ENCODE measurements at regions not wholly inside any gene's neighbourhood (a gene's known extent, or its start where the extent isn't known, plus 50 kb on each side); places are given as distances from the start of the nearest gene placed in this dataset.

DNA sequence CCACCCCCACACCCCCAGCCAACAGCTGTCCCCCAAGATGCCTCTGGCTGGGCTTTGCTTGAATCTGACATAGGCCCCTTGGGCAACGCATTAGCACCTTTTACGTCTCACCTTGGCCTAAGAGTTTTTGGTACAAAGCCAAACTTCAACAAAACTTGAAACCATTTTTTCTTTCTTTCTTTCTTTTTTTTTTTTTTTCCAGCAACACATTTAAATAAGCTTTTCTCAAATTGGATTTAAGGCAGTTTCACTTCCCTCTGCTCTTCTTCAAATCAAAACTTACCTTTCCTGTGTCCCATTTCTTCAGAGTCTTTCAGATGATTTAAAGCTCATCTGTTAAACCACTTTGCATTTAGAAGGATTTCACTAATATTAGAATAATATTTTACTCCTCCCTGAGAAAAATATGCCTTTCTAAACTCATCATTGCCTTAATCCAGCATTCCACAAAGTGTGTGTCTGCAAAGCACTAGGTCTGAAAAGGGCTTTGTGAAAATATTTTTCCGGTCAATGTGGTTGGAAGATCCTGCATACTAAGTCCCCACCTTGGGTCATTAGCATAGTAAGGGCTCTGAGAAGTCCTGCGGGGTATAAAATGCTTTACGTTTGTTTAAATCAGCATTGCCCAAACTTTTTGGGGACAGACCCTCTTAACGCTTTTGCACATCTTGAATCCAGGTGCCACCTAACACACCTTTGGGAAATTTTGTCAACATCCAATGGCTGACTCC, 217.0 kb downstream of the TLE3 start:
- DNase-seq (ENCODE audit: low read depth in 2 of 2, low spot score in 1 of 2), result no peak

- DNase-seq (ENCODE audit: low read depth in 2 of 2, low spot score in 1 of 2), result no peak
Observed at GRCh38 chr15:69881302-69881670, 216.4 kb downstream of the TLE3 start.

GRCh38 chr15:69881766-69882165, 216.0 kb downstream of the TLE3 start:
- DNase-seq (ENCODE audit: low read depth in 2 of 2, low spot score in 1 of 2), result no peak

GRCh38 chr15:69883306-69883705, 214.4 kb downstream of the TLE3 start:
- DNase-seq (ENCODE audit: low read depth in 2 of 2, low spot score in 1 of 2), result no peak

GRCh38 chr15:69885173-69885955, 212.4 kb downstream of the TLE3 start:
- no peak for DNase-seq (ENCODE audit: low read depth in 2 of 2, low spot score in 1 of 2)

DNA sequence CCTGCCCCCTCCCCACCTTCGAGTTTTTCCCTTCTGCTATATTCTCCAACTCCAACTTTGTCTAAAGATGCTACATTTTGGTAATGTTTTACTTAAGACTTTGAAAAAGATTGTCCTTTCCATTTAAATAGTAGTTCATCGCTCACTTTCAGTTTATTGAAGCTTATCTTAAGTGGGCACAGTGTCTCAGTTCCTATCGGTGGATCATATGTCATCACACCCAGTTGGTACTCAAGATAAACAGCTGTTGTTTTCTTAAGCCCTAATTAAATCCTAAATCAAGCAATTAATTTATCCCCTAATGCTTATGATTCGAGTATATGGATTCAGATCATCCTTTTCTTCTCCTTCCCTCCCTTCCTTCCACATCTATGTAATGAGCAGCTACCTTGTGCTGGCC, 210.7 kb downstream of the TLE3 start:
- DNase-seq (ENCODE audit: low read depth in 2 of 2, low spot score in 1 of 2), result no peak

GRCh38 chr15:69887553-69887952, 210.2 kb downstream of the TLE3 start:
- DNase-seq (ENCODE audit: low read depth in 2 of 2, low spot score in 1 of 2), result no peak

- DNase-seq (ENCODE audit: low read depth in 2 of 2, low spot score in 1 of 2), result no peak
Observed at GRCh38 chr15:69888406-69888805, 209.3 kb downstream of the TLE3 start.

GRCh38 chr15:69891070-69891536, 206.6 kb downstream of the TLE3 start:
- no peak for DNase-seq (ENCODE audit: low read depth in 2 of 2, low spot score in 1 of 2)

DNA sequence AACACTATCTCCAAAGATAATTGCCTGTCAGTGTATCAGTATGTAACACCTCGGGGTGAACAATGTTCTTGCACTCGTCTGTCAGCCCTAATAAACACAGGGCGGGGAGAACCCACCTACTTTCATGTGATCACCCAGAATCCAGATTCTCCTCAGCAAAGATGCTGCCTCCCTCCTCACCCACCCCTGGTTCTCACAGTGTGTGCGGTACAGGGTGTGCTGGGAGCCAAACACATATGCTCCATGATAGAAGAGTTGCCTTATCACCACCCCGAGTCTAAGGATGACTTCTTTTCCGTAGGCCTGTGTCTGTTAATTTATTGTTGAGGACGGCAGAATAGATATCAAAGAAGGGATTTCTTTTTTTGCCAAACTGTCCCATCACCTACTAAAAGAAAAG, 206.1 kb downstream of the TLE3 start:
- DNase-seq (ENCODE audit: low read depth in 2 of 2, low spot score in 1 of 2), result no peak

DNA sequence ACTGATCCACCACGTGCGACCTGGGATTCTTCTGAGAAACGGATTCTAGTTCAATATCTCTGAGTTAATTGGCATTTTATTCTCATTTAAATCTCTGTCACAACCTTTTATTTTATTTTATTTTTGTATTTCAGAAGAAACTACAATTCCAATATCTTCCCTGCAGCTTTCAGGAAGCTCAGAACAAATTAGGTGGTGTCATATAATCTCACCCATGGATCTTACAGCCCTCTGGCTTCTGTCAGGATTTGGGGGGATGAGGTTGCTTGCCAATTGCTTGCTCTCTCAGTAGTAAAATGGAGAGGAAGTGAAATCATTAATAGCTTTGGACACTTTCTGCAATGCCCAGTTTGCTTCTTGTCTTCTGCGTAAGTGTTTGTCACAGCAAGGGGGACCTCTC, 205.4 kb downstream of the TLE3 start:
- DNase-seq (ENCODE audit: low read depth in 2 of 2, low spot score in 1 of 2), result no peak

GRCh38 chr15:69893086-69893485, 204.6 kb downstream of the TLE3 start:
- no peak for DNase-seq (ENCODE audit: low read depth in 2 of 2, low spot score in 1 of 2)

- no peak for DNase-seq (ENCODE audit: low read depth in 2 of 2, low spot score in 1 of 2)
Observed at GRCh38 chr15:69893863-69894262, 203.9 kb downstream of the TLE3 start.

DNA sequence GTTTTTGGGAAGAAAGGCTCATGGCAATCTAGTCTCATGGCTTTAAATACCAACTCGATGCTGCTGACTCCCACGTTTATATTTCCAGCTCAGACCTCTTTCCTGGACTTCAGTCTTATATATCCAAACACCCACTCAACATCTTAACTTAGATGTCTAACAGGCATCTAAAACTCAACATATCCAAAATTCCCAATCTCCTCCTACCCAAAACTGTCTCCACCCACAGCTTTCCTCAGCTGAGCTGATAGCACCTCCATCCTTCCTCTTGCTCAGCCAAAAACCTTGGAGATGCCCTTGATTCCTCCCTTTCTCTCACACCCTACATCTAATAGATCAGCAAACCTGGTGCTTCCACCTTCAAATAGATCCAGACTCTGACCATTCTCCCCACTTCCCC, 202.5 kb downstream of the TLE3 start:
- no peak for DNase-seq (ENCODE audit: low read depth in 2 of 2, low spot score in 1 of 2)

DNA sequence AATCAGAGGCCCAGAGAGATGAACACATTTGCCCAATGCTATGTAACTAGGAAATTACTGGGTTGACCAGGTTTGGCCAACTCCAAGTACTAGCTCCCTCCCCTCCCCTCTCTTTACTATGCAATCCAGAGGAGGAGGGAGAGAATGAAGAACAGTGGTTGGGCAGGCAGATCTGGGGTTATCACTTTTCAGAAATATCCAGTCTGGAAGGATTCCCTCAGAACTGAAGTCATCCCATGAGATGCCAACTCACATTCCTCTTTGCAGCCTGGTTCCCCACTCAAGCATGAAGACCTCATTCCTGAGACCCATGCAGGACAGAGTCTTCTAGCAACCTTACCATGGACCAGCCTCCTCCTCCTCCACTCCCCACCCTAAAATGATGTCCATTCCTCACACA, 201.1 kb downstream of the TLE3 start:
- no peak for DNase-seq (ENCODE audit: low read depth in 2 of 2, low spot score in 1 of 2)

- DNase-seq (ENCODE audit: low read depth in 2 of 2, low spot score in 1 of 2), result no peak
Observed at GRCh38 chr15:69897061-69897460, 200.7 kb downstream of the TLE3 start.

DNA sequence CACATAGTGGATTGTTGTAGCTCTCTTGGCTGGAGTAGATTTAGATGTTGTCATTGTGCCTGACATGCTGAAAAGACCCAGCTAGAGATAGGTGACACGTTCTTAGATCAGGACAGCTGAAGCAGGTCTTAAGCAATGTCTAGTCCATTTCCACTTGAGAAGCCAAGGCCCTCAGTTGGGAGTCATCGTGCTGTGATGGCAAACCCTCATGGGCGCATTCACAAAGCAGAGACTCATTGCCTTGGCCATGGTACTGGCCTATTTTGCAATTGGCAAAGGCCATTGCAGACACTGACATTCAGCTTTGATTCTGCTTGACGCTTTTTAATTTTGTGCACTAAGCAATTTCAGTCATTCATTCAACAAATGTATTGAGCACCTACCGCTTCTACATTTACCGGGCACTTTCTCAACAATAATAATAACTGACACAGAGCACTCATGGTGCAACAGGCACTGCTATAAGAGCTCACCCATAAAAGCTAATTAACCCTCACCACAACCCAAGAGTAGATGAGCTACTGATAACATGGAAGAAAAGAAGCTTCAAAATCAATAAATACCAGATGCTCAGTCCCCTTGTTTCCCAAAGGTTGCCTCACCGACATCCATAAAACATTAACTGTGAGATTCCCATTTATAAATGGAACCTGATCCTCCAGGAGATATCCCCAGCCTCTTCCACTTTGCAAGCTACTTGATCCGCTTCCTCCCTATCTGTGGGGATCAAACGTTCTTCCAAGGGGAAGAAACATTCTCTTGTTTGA, 200.1 kb downstream of the TLE3 start:
- DNase-seq (ENCODE audit: low read depth in 2 of 2, low spot score in 1 of 2), result no peak

- DNase-seq (ENCODE audit: low read depth in 2 of 2, low spot score in 1 of 2), result no peak
Observed at GRCh38 chr15:69898243-69898642, 199.5 kb downstream of the TLE3 start.

DNA sequence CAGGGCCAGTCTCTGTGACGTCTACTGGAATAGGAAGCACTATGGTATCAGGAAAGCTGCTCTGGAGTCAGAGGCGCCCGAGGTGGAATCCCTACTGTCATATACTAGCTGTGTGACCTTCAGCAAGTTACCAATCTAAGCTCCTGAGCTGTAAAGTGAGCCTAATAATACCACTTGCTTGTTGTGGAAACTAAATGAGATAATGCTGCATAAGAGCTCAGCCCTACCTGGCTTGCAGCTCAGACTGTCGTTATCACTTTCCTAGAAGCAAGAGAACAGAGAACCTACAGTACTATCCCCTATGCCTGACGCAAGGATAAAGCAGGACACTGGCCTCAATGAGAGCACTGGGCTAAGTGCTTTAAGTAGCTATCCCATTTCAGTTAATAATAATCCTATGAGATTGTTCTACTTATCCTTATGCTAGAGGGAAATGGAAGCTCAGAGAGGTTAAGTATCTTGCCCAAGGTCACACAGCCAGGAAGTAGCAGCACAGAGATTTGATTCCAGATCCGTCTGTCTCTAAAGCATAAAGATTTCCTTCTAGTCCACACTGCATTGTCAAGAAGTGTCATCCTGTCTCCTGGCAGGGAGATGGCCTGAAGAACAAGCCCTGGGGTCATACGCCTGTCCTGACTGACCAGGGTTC, 195.2 kb downstream of the TLE3 start:
- no peak for DNase-seq (ENCODE audit: low read depth in 2 of 2, low spot score in 1 of 2)

- no peak for DNase-seq (ENCODE audit: low read depth in 2 of 2, low spot score in 1 of 2)
Observed at GRCh38 chr15:69903470-69904469, 193.9 kb downstream of the TLE3 start.
